HG03159 (cell line): ENCODE measurements at regions not wholly inside any gene's neighbourhood (a gene's known extent, or its start where the extent isn't known, plus 50 kb on each side); places are given as distances from the start of the nearest gene placed in this dataset.
A peak's percentile ranks its signal among the peaks of the same experiment; 100 is the strongest.
"Not testable (repeated sequence)": the region's sequence is repeated elsewhere in the genome, so short reads cannot be mapped to it uniquely, and the experiment has no call there.

ENCODE experiments used
- ATAC-seq: cut with Tn5 transposase; IDR thresholded peaks from one replicate; pipeline ENCODE4 v1.9.1; 2021; ENCODE audit warnings: mild to moderate bottlenecking, moderate library complexity; ENCODE audit not compliant: unreplicated experiment

DNA sequence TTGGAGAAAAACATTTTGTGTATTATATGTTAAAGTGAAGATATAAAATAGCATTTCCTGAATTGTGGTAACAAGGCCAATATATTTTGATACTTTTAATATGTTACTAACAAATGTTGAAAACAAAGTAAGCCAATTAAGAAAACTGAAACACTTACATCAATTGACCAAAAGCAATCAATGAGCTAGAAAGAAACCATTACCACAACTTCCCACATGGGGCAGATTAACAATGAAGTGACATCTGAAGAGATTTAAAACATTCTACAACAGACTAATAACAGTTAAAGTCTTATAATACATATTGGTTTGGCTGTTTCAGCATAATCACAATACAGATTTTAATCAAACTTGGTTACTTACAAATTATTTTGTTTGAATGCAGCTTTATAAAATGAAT, 282.4 kb upstream of the NETO1 start:
- ATAC-seq, result peak; percentile 52

- ATAC-seq, result no peak
These were observed 279.8 kb upstream of the NETO1 start for GRCh38 chr18:73147590-73147989.

DNA sequence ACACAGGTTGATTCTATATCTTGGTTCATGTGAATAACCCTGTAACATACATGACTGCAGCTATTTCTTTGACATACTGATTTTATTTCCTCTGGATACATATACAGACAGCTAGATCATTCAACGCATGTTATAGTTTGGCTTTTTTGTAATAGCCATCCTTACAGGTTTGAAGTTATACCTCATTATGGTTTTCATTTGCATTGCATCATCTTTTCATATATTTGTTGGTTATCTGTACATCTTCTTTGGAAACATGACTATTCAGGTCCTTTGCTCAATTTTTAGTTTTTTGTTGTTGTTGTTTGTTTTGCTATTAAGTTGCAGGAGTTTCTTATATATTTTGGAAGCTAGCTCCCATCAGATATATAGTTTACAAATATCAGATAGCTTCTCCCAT, 276.2 kb upstream of the NETO1 start:
- ATAC-seq, result no peak

GRCh38 chr18:73136134-73136533, 268.3 kb upstream of the NETO1 start:
- ATAC-seq, result peak; percentile 66

GRCh38 chr18:73124175-73124574, 256.4 kb upstream of the NETO1 start:
- no peak for ATAC-seq

DNA sequence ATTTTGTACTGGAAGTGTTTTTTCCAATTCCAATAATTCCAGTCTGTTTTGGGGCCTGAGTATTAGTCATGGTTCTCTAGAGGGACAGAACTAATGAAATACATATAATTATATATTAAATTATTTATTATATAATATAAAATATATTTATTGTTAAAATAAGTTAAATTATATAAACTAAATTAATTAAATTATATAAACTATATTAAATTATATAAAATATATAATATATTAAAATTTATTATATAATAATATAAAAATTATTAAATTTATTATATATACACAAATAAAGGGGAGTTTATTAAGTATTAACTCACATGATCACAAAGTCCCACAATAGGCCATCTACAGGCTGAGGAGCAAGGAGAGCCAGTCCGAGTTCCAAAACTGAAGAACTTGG, 253.4 kb upstream of the NETO1 start:
- ATAC-seq, result no peak

- ATAC-seq, result no peak
These were observed 252.8 kb upstream of the NETO1 start for GRCh38 chr18:73120626-73121025.

GRCh38 chr18:73119574-73119973, 251.8 kb upstream of the NETO1 start:
- ATAC-seq, result no peak

DNA sequence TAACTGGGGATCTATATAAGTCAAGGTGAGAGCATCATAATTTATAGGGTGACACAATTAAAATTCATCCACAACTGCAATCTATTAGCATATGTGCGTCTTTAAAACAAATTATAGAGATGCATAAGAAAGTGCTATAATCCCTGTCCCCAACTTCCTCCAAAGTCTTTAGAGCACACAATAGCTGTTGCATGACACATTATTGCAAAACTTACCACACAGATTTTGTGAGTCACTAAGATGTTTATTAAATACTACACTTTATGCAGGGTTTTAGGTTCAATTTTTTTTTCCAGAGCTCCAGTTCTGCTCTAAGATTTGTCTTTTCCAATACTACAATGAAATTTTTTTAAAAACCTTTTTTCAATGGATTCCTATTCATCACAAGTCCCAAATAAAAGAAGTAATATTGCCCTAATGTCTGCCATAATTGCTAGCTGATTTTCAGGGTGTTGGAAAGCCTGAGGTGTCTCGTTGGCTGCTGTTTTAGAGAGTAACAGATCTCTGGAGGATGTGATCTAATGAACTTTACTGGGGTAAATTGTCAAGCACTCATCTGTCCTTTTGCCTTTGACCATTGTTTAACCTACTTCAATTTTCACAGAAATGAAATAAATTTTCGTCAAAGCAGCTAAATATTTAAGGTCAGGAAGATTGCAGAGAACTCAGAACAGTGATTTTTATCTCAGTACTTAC, 250.5 kb upstream of the NETO1 start:
- no peak for ATAC-seq

- no peak for ATAC-seq
These were observed 242.5 kb upstream of the NETO1 start for GRCh38 chr18:73110307-73110706.

GRCh38 chr18:73101977-73102376, 234.2 kb upstream of the NETO1 start:
- no peak for ATAC-seq

DNA sequence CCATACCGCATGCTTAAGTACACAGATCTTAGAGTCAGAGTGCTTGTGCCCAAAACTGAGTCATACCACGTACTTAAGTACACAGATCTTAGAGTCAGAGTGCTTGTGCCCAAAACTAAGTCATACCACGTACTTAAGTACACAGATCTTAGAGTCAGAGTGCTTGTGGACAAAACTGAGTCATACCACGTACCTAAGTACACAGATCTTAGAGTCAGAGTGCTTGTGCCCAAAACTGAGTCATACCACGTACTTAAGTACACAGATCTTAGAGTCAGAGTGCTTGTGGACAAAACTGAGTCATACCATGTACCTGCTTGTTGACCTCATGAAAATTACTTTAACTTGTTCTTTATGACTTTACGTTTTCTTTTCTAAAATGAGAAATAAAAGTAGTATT, 233.7 kb upstream of the NETO1 start:
- not testable (repeated sequence) for ATAC-seq

DNA sequence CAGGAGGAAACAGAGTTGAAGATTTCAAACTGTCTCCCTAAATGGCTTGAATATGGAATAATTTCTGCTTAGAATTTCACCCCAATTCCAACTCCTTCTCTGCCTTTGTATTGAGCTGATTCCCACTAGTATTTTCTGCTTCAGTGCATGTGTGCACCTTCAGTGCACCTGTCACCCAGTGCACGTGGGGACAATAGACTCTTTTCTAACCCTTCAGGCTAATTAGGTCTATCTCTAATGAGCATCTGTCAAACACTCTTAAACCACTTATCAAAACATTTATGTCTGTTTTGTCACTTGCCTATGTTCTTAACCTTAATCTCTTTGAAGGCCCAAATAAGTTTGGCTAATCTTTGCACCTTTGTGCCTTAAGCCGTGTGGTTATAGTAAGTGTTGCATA, 232.0 kb upstream of the NETO1 start:
- no peak for ATAC-seq

- no peak for ATAC-seq
These were observed 226.0 kb upstream of the NETO1 start for GRCh38 chr18:73093687-73094250.

GRCh38 chr18:73088445-73088844, 220.7 kb upstream of the NETO1 start:
- no peak for ATAC-seq

DNA sequence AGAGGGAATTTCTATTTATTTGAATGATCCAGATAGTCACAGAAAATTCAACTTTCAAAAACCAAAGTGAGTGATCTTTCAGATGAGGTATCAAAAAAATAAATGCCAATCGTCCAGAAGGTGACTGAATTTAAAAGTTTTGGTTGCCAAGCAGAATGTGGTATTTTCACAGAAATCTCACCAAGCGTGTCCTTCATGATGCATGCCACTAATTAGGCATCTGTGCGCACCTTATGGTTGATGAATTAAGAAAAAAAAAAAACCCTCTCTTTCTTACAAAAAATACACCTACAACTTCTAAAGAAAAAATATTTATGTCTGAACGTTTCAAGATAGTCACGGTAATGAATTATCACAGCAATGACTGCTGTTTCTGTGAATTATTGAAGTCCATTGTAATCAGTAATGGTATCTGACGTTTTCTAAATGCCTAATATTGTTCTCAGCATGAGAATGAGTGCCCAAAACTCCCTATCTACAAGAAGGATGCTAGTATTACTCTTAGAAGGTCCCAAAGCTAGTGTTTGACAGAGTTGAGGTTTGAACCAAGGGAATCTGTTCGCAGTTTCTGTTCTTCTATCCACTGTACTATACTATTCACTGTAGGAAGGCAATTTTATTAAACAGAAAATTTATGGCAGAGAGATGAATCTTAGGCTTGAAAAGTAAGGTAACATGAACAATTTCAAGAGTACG, 219.6 kb upstream of the NETO1 start:
- no peak for ATAC-seq

- ATAC-seq, result no peak
These were observed 212.1 kb upstream of the NETO1 start for GRCh38 chr18:73079920-73080319.

DNA sequence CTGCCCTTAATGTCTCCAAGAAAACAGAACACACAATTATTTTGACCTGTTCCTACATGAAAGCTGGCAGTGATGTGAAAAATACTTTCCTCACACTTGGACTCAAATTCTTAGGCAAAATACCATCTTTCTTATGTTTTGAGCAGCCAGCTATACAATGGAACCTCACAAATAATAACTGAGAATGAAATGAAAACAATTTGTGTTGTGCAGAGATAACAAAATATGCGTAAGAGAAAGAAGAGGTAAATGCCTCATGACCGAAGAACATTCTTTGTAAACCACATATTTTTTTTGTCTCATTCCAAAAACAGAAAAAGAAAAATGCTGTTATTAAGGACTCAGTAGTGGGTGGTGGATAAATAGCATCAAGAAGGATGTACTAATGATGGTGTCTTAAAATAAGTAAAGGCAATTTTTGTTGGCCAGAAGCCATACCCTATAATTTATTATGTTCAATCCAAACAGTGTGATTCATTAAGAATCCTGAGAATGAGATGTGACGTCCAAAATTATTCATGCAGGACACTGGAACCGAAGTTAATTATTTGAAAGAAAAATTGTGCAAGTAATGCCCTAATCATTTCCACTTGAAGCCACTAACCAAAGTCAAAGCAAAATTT, 193.0 kb upstream of the NETO1 start:
- no peak for ATAC-seq

DNA sequence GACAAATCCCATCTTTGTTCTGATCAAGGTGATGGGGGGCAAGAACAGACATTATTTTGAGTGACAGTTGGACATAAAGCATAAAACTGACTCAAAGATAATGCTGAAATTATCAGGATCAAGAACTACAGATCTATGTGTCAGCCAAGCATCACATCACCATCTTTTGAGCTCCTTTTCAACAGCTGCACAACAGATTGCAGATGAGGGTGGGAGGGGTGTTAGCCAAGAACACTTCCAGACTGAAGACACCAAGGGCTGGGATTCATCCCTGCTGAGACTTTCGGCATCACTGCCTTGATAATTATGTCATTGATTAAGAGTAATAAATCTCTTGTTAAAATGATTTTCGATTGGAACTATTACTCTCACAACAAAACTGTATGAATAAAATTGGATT, 191.5 kb upstream of the NETO1 start:
- ATAC-seq, result no peak

DNA sequence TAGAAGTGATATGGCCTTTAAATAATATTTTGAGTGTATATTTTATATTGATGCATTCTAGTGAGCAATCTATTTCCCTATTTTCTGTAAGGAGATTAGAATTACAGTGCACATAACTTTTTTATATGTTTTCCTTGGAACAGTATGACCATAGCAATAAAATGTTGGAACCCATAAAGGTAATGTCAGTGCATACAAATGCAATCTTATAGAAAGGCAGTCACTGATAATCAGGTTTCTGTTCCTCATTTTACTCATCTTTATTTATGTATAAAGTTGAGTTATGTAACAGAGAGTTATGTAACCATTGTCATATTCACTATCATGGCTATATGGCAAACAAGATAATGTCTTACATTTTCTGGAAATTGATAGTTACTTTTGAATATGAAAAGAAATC, 179.9 kb upstream of the NETO1 start:
- ATAC-seq, result peak; percentile 51

DNA sequence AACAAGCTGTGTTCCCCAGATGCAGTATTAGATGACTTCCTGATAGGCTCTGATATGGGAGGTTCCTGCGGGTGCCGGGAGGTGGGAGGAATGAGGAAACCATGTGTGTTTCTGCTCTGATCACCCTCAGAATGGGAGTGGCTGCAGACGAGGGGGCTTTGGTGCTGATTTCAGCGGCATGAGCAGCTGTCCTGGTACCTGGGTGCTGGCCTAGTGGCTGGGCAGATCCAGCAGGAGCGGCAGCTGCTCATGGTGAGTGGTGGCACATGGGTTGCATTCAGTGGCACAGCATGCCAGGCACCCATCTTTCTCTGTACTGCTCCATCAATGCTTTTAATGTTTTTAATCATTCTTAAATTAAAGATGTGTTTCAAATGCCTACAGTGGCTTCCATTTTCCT, 177.2 kb upstream of the NETO1 start:
- no peak for ATAC-seq

- ATAC-seq, result no peak
These were observed 175.8 kb upstream of the NETO1 start for GRCh38 chr18:73043611-73044010.
